G401 (cell line): ENCODE measurements at regions not wholly inside any gene's neighbourhood (a gene's known extent, or its start where the extent isn't known, plus 50 kb on each side); places are given as distances from the start of the nearest gene placed in this dataset.

Source experiments
- DNase-seq: peaks from one replicate; pipeline ENCODE4 v3.0.0-alpha.2; 2015; ENCODE audit warnings: low spot score
- in situ Hi-C: cut with HindIII; loops from 2 replicates; pipeline ENCODE4 v1.10.0; 2016; ENCODE audit warnings: low sequenced_read_pairs, mixed read lengths

GRCh38 chr2:66702301-66702700 lies 267.4 kb downstream of the MEIS1 start:
- in situ Hi-C loops = no loop called here

GRCh38 chr2:66704786-66705185 lies 269.9 kb downstream of the MEIS1 start:
- in situ Hi-C loops = no loop called here

More at GRCh38 chr2:66702301-66702700, 267.4 kb downstream of the MEIS1 start:
- DNase-seq = no peak

GRCh38 chr2:66714610-66715009 lies 279.7 kb downstream of the MEIS1 start:
- DNase-seq = no peak
- in situ Hi-C loops = no loop called here

More at GRCh38 chr2:66704786-66705185, 269.9 kb downstream of the MEIS1 start:
- no peak for DNase-seq

GRCh38 chr2:66717218-66717905 lies 282.4 kb downstream of the MEIS1 start:
- DNase-seq = no peak
- in situ Hi-C loops = no loop called here

- no peak for DNase-seq
- in situ Hi-C loops = no loop called here
These were observed 283.0 kb downstream of the MEIS1 start for GRCh38 chr2:66717973-66718372.

GRCh38 chr2:66721776-66722175 lies 286.9 kb downstream of the MEIS1 start:
- in situ Hi-C loops = no loop called here
- DNase-seq = no peak

- in situ Hi-C loops = no loop called here
- no peak for DNase-seq
These were observed 289.3 kb downstream of the MEIS1 start for GRCh38 chr2:66724241-66724640.

- DNase-seq = no peak
- in situ Hi-C loops = no loop called here
These were observed 294.7 kb downstream of the MEIS1 start for GRCh38 chr2:66729416-66730330.

- in situ Hi-C loops = no loop called here
These were observed 295.5 kb downstream of the MEIS1 start for GRCh38 chr2:66730441-66730840.

GRCh38 chr2:66733364-66733999 lies 298.6 kb downstream of the MEIS1 start:
- peak; percentile 93 for DNase-seq

More at GRCh38 chr2:66730441-66730840, 295.5 kb downstream of the MEIS1 start:
- DNase-seq = no peak

GRCh38 chr2:66748939-66749338 lies 314.0 kb downstream of the MEIS1 start:
- no peak for DNase-seq
- in situ Hi-C loops = no loop called here

More at GRCh38 chr2:66733364-66733999, 298.6 kb downstream of the MEIS1 start:
- in situ Hi-C loops = no loop called here

- DNase-seq = no peak
- in situ Hi-C loops = no loop called here
These were observed 314.6 kb downstream of the MEIS1 start for GRCh38 chr2:66749566-66749965.

- in situ Hi-C loops = no loop called here
These were observed 318.3 kb downstream of the MEIS1 start for GRCh38 chr2:66753257-66753656.

GRCh38 chr2:66753660-66754059 lies 318.7 kb downstream of the MEIS1 start:
- in situ Hi-C loops = no loop called here
- no peak for DNase-seq

More at GRCh38 chr2:66753257-66753656, 318.3 kb downstream of the MEIS1 start:
- no peak for DNase-seq

GRCh38 chr2:66755974-66756373 lies 321.0 kb downstream of the MEIS1 start:
- in situ Hi-C loops = no loop called here
- DNase-seq = no peak

- DNase-seq = no peak
- in situ Hi-C loops = no loop called here
These were observed 326.9 kb downstream of the MEIS1 start for GRCh38 chr2:66761826-66762225.

GRCh38 chr2:66762761-66763160 lies 327.8 kb downstream of the MEIS1 start:
- in situ Hi-C loops = no loop called here

GRCh38 chr2:66766582-66766981 lies 331.7 kb downstream of the MEIS1 start:
- in situ Hi-C loops = no loop called here
- DNase-seq = no peak

More at GRCh38 chr2:66762761-66763160, 327.8 kb downstream of the MEIS1 start:
- DNase-seq = no peak

GRCh38 chr2:66771359-66771976 lies 336.5 kb downstream of the MEIS1 start:
- no peak for DNase-seq
- in situ Hi-C loops = no loop called here
